IMR-90 (cell line): ENCODE measurements at regions not wholly inside any gene's neighbourhood (a gene's known extent, or its start where the extent isn't known, plus 50 kb on each side); places are given as distances from the start of the nearest gene placed in this dataset.

Experiments
- ATAC-seq: fragments of 200-7000 bp; cut with Tn5 transposase; 2 replicates; pipeline ENCODE4 v1.9.1; 2020; ENCODE audit warnings: low read depth, mild to moderate bottlenecking, moderate library complexity
- BruUV-seq: library from RNA; stranded (reverse); fragments of 400-500 nt; replicated peaks from 2 replicates; lab custom pipeline; 2021; lab: Mats Ljungman, UMichigan
- CTCF ChIA-PET: fragments of 300-600 bp; formaldehyde crosslinking; extraction: SDS; loops from one replicate; lab custom pipeline; 2021; ENCODE audit warnings: antibody characterized with exemption; lab: Yijun Ruan, JAX
- POLR2A ChIA-PET: fragments of 300-600 bp; sonication (Branson Sonifier 250); formaldehyde crosslinking; loops from one replicate; lab custom pipeline; 2022; ENCODE audit warnings: antibody characterized with exemption; ENCODE audit not compliant: unreplicated experiment; lab: Charles Lee
- DNase-seq: peaks from one replicate; pipeline ENCODE4 v3.0.0; 2013
- H2AFZ ChIP-seq: replicated peaks from 2 replicates; pipeline ENCODE3; 2013; ENCODE audit warnings: low read length, mild to moderate bottlenecking; ENCODE audit not compliant: poor library complexity
- H2AK5ac ChIP-seq: 2 replicates; pipeline ENCODE4 v1.6.1; 2013; ENCODE audit warnings: low read depth, low read length, inconsistent platforms
- H2AK9ac ChIP-seq: replicated peaks from 2 replicates; pipeline ENCODE3; 2013; ENCODE audit warnings: mild to moderate bottlenecking, low read depth, low read length, moderate library complexity; ENCODE audit not compliant: poor library complexity
- H2BK120ac ChIP-seq: 2 replicates; pipeline ENCODE4 v1.6.1; 2013; ENCODE audit warnings: low read depth, low read length, inconsistent platforms
- H2BK15ac ChIP-seq: 3 replicates; pipeline ENCODE4 v1.6.1; 2013; ENCODE audit warnings: low read depth, low read length, inconsistent platforms
- H2BK20ac ChIP-seq: 2 replicates; pipeline ENCODE4 v1.6.1; 2013; ENCODE audit warnings: low read depth, mild to moderate bottlenecking, inconsistent platforms, low read length, moderate library complexity
- H2BK5ac ChIP-seq: 2 replicates; pipeline ENCODE4 v1.6.1; 2013; ENCODE audit warnings: mild to moderate bottlenecking, low read depth, low read length, inconsistent platforms; ENCODE audit not compliant: poor library complexity, severe bottlenecking
- H3K14ac ChIP-seq: replicated peaks from 2 replicates; pipeline ENCODE4 v1.6.1; 2013; ENCODE audit warnings: low read depth, low read length, inconsistent platforms
- H3K18ac ChIP-seq: 2 replicates; pipeline ENCODE4 v1.6.1; 2013; ENCODE audit warnings: low read depth, low read length, control low read depth
- H3K23ac ChIP-seq: 2 replicates; pipeline ENCODE4 v1.6.1; 2013; ENCODE audit warnings: low read depth, low read length, inconsistent platforms
- H3K27ac ChIP-seq: 2 replicates; pipeline ENCODE4 v1.5.1; 2013; ENCODE audit warnings: mild to moderate bottlenecking, control low read depth, low read length; ENCODE audit not compliant: insufficient read depth
- H3K27me3 ChIP-seq: 2 replicates; pipeline ENCODE4 v1.6.1; 2013; ENCODE audit warnings: low read length; ENCODE audit not compliant: control insufficient read depth, insufficient read depth
- H3K36me3 ChIP-seq: 2 replicates; pipeline ENCODE4 v1.6.1; 2013; ENCODE audit warnings: low read length, mixed read lengths; ENCODE audit not compliant: control insufficient read depth, insufficient read depth
- H3K4ac ChIP-seq: 2 replicates; pipeline ENCODE4 v1.6.1; 2013; ENCODE audit warnings: low read depth, low read length, inconsistent platforms
- H3K4me1 ChIP-seq: 2 replicates; pipeline ENCODE4 v1.6.1; 2013; ENCODE audit warnings: low read length, mixed read lengths; ENCODE audit not compliant: control insufficient read depth, insufficient read depth
- H3K4me2 ChIP-seq: 2 replicates; pipeline ENCODE4 v1.6.1; 2013; ENCODE audit warnings: low read depth, mild to moderate bottlenecking, control low read depth, low read length, moderate library complexity
- H3K4me3 ChIP-seq: 2 replicates; pipeline ENCODE4 v1.5.1; 2013; ENCODE audit warnings: low read depth, mild to moderate bottlenecking, control low read depth, low read length, moderate library complexity; ENCODE audit not compliant: insufficient read depth
- H3K56ac ChIP-seq: 2 replicates; pipeline ENCODE4 v1.6.1; 2013; ENCODE audit warnings: low read length, inconsistent platforms; ENCODE audit not compliant: insufficient read depth; ENCODE audit errors: extremely low read depth
- H3K79me1 ChIP-seq, 2 experiments: 2 replicates each; pipeline ENCODE4 v1.6.1; 2013; ENCODE audit warnings: low read length in 2 of 2, inconsistent platforms in 1 of 2, low read depth in 1 of 2
- H3K9ac ChIP-seq: 2 replicates; pipeline ENCODE4 v1.6.1; 2013; ENCODE audit warnings: low read depth, low read length, control low read depth
- H3K9me1 ChIP-seq: 2 replicates; pipeline ENCODE4 v1.6.1; 2013; ENCODE audit warnings: low read length, inconsistent platforms; ENCODE audit not compliant: insufficient read depth
- H3K9me3 ChIP-seq: 2 replicates; pipeline ENCODE4 v1.6.1; 2013; ENCODE audit warnings: low read length; ENCODE audit not compliant: control insufficient read depth, insufficient read depth
- H4K20me1 ChIP-seq: 2 replicates; pipeline ENCODE4 v1.6.1; 2013; ENCODE audit warnings: low read length, inconsistent platforms; ENCODE audit not compliant: insufficient read depth
- H4K5ac ChIP-seq: 2 replicates; pipeline ENCODE4 v1.6.1; 2013; ENCODE audit warnings: mild to moderate bottlenecking, low read depth, low read length, control low read depth
- H4K8ac ChIP-seq, 2 experiments: 2 replicates each; pipeline ENCODE4 v1.6.1; 2013; ENCODE audit warnings: low read depth in 2 of 2, low read length in 2 of 2, control low read depth in 1 of 2, inconsistent platforms in 1 of 2
- H4K91ac ChIP-seq: 2 replicates; pipeline ENCODE4 v1.6.1; 2013; ENCODE audit warnings: low read depth, low read length, inconsistent platforms; ENCODE audit not compliant: insufficient read depth
- BHLHE40 ChIP-seq: fragments of 150-350 bp; IDR thresholded peaks from 2 replicates; pipeline ENCODE4 v1.6.1; 2016; ENCODE audit warnings: mild to moderate bottlenecking, low read depth, low read length
- CEBPB ChIP-seq: IDR thresholded peaks from 2 replicates; pipeline ENCODE4 v1.6.1; 2012; ENCODE audit warnings: low read depth, low read length, improper control_type of control experiment
- CHD1 ChIP-seq: IDR thresholded peaks from 2 replicates; pipeline ENCODE4 v1.6.1; 2012; ENCODE audit warnings: low read depth, low read length, improper control_type of control experiment
- CTCF ChIP-seq: conservative IDR thresholded peaks from 2 replicates; pipeline ENCODE4 v1.5.1; 2012; ENCODE audit warnings: mild to moderate bottlenecking, low read depth, low read length, improper control_type of control experiment
- ELK1 ChIP-seq: fragments of 150-350 bp; IDR thresholded peaks from 2 replicates; pipeline ENCODE4 v1.6.1; 2016; ENCODE audit warnings: low read depth, mild to moderate bottlenecking, low read length, moderate library complexity, borderline replicate concordance
- FOS ChIP-seq: fragments of 150-350 bp; IDR thresholded peaks from 2 replicates; pipeline ENCODE4 v1.6.1; 2016; ENCODE audit warnings: low read depth, low read length
- MAZ ChIP-seq: IDR thresholded peaks from 2 replicates; pipeline ENCODE4 v1.6.1; 2012; ENCODE audit warnings: low read depth, mild to moderate bottlenecking, low read length, improper control_type of control experiment, moderate library complexity, borderline replicate concordance
- NFE2L2 ChIP-seq: fragments of 150-350 bp; IDR thresholded peaks from 2 replicates; pipeline ENCODE4 v1.6.1; 2016; ENCODE audit warnings: low read depth, mild to moderate bottlenecking, low read length
- POLR2A ChIP-seq: IDR thresholded peaks from 2 replicates; pipeline ENCODE4 v1.6.1; 2012; ENCODE audit warnings: mild to moderate bottlenecking, low read depth, low read length
- RAD21 ChIP-seq: IDR thresholded peaks from 2 replicates; pipeline ENCODE4 v1.6.1; 2012; ENCODE audit warnings: low read length, improper control_type of control experiment
- RCOR1 ChIP-seq: IDR thresholded peaks from 2 replicates; pipeline ENCODE4 v1.6.1; 2012; ENCODE audit warnings: mild to moderate bottlenecking, low read length, improper control_type of control experiment; ENCODE audit not compliant: insufficient replicate concordance
- RFX5 ChIP-seq: IDR thresholded peaks from 2 replicates; pipeline ENCODE4 v1.8.0; 2012; ENCODE audit warnings: low read depth, mild to moderate bottlenecking, low read length, moderate library complexity
- SMC3 ChIP-seq: fragments of 150-350 bp; IDR thresholded peaks from 2 replicates; pipeline ENCODE4 v1.6.1; 2016; ENCODE audit warnings: low read depth, mild to moderate bottlenecking, antibody characterized with exemption, low read length, moderate library complexity
- USF2 ChIP-seq: fragments of 150-350 bp; IDR thresholded peaks from 2 replicates; pipeline ENCODE4 v1.6.1; 2017; ENCODE audit warnings: mild to moderate bottlenecking, antibody characterized with exemption, low read length, low read depth
- WGBS, 2 experiments: methylation state at CpG; one replicate each; pipeline versions ENCODE4 v1.1.5 to v1.1.7; 2013; ENCODE audit warnings: missing lambda C conversion rate in 2 of 2; ENCODE audit not compliant: insufficient read length in 1 of 2; ENCODE audit errors: extremely low coverage in 2 of 2; 5-methylcytosine and 5-hydroxymethylcytosine counted together
- dilution Hi-C: fragments of 300-500 bp; cut with HindIII; formaldehyde crosslinking; loops from one replicate; pipeline ENCODE4 v1.14.3; 2018; ENCODE audit warnings: low sequenced_read_pairs; ENCODE audit not compliant: unreplicated experiment
- in situ Hi-C: fragments of 300-500 bp; cut with MboI; formaldehyde crosslinking; loops from 3 replicates; pipeline ENCODE4 v1.14.3; 2019; ENCODE audit warnings: low sequenced_read_pairs, inconsistent platforms, mixed read lengths
- intact Hi-C: fragments of 100-400 bp; cut with micrococcal nuclease; formaldehyde crosslinking; loops from 2 replicates; pipeline ENCODE4 v1.10.0; 2022

GRCh38 chr5:2992806-2993205 lies 241.3 kb upstream of the IRX2 start:
- POLR2A ChIA-PET, result no interaction called here
- intact Hi-C loops, result no loop called here
- no peak for ATAC-seq

More at GRCh38 chr5:2992806-2993205, 241.3 kb upstream of the IRX2 start:
- dilution Hi-C loops (no loop called here), in situ Hi-C loops (no loop called here)
- Histone ChIP-seq H2BK15ac (no peak overlapping the region), H3K4me1 (no peaks in the 10 kb centered on the region), H3K79me1 (no peaks in the 10 kb centered on the region), H3K4me2 (no peak overlapping the region), H3K9ac (no peak overlapping the region), H3K23ac (no peak overlapping the region), H2BK20ac (no peak overlapping the region), H3K4me3 (no peak overlapping the region), H4K91ac (no peak overlapping the region), H2BK120ac (no peak overlapping the region), H2BK5ac (no peak overlapping the region), H2AK9ac (no peak overlapping the region), H3K27me3 (no peaks in the 10 kb centered on the region), H3K9me3 (peaks cover 26% of the 10 kb centered on the region), H4K20me1 (no peaks in the 10 kb centered on the region), H3K56ac (no peak overlapping the region), H3K27ac (no peak overlapping the region), H2AK5ac (no peak overlapping the region), H4K8ac (no peak overlapping the region), H3K36me3 (no peaks in the 10 kb centered on the region), H3K14ac (no peak overlapping the region), H3K18ac (no peak overlapping the region), H2AFZ (no peak overlapping the region), H3K9me1 (no peaks in the 10 kb centered on the region), H4K5ac (no peak overlapping the region), H3K4ac (no peak overlapping the region)
- WGBS, 2 experiments, result no CpG with 5 or more reads among the region's 4 CpGs
- BruUV-seq, result no TSS peak
- no peak for TF ChIP-seq MAZ
- no peak for TF ChIP-seq CHD1
- TF ChIP-seq RFX5, result no peak
- TF ChIP-seq FOS, result no peak
- no peak for TF ChIP-seq CTCF
- TF ChIP-seq USF2, result no peak
- TF ChIP-seq BHLHE40, result no peak
- no peak for TF ChIP-seq ELK1
- TF ChIP-seq RAD21, result no peak
- TF ChIP-seq POLR2A, result no peak
- TF ChIP-seq SMC3, result no peak
- no peak for TF ChIP-seq RCOR1
- no peak for TF ChIP-seq NFE2L2
- TF ChIP-seq CEBPB, result no peak
- CTCF ChIA-PET, result no interaction called here
- DNase-seq, result no peak
